ENCODE measurements at regions not wholly inside any gene's neighbourhood (a gene's known extent, or its start where the extent isn't known, plus 50 kb on each side); places are given as distances from the start of the nearest gene placed in this dataset.
"Not testable (repeated sequence)": the region's sequence is repeated elsewhere in the genome, so short reads cannot be mapped to it uniquely, and the experiment has no call there.

- H3K4me3 ChIP-seq (replicated peaks; ENCODE audit: low read depth, low read length), result no peak overlapping the region
- DNase-seq (ENCODE audit: extremely low read depth, low read depth), result no peak
- no peak for TF ChIP-seq CTCF (IDR thresholded peaks at IDR 0.05; ENCODE audit: low read depth, low read length, missing control alignments)
These were observed 910.2 kb upstream of the NUDT12 start for GRCh38 chr5:104472811-104473210.

GRCh38 chr5:104456122-104456521 is 893.5 kb upstream of the NUDT12 start:
- DNase-seq (ENCODE audit: extremely low read depth, low read depth), result no peak
- H3K4me3 ChIP-seq (replicated peaks; ENCODE audit: low read depth, low read length), result no peak overlapping the region
- no peak for TF ChIP-seq CTCF (IDR thresholded peaks at IDR 0.05; ENCODE audit: low read depth, low read length, missing control alignments)

- TF ChIP-seq CTCF (IDR thresholded peaks at IDR 0.05; ENCODE audit: low read depth, low read length, missing control alignments), result no peak
- no peak for DNase-seq (ENCODE audit: extremely low read depth, low read depth)
- no peak overlapping the region for H3K4me3 ChIP-seq (replicated peaks; ENCODE audit: low read depth, low read length)
These were observed 890.0 kb upstream of the NUDT12 start for GRCh38 chr5:104452550-104452949.

- not testable (repeated sequence) for H3K4me3 ChIP-seq (replicated peaks; ENCODE audit: low read depth, low read length); DNase-seq (ENCODE audit: extremely low read depth, low read depth)
These were observed 889.3 kb upstream of the NUDT12 start for GRCh38 chr5:104451911-104452310.

GRCh38 chr5:104444656-104445055 is 882.1 kb upstream of the NUDT12 start:
- TF ChIP-seq CTCF (IDR thresholded peaks at IDR 0.05; ENCODE audit: low read depth, low read length, missing control alignments), result no peak
- no peak overlapping the region for H3K4me3 ChIP-seq (replicated peaks; ENCODE audit: low read depth, low read length)
- no peak for DNase-seq (ENCODE audit: extremely low read depth, low read depth)

GRCh38 chr5:104443706-104444105 is 881.1 kb upstream of the NUDT12 start:
- no peak for TF ChIP-seq CTCF (IDR thresholded peaks at IDR 0.05; ENCODE audit: low read depth, low read length, missing control alignments)
- no peak overlapping the region for H3K4me3 ChIP-seq (replicated peaks; ENCODE audit: low read depth, low read length)
- DNase-seq (ENCODE audit: extremely low read depth, low read depth), result no peak

GRCh38 chr5:104431981-104432380 is 869.4 kb upstream of the NUDT12 start:
- DNase-seq (ENCODE audit: extremely low read depth, low read depth), result no peak
- no peak for TF ChIP-seq CTCF (IDR thresholded peaks at IDR 0.05; ENCODE audit: low read depth, low read length, missing control alignments)
- H3K4me3 ChIP-seq (replicated peaks; ENCODE audit: low read depth, low read length), result no peak overlapping the region

Measured in HFF-Myc (cell line).